GM21528 (cell line): ENCODE measurements at regions not wholly inside any gene's neighbourhood (a gene's known extent, or its start where the extent isn't known, plus 50 kb on each side); places are given as distances from the start of the nearest gene placed in this dataset.
"Not testable (repeated sequence)": the region's sequence is repeated elsewhere in the genome, so short reads cannot be mapped to it uniquely, and the experiment has no call there.

Source experiments
- ATAC-seq: cut with Tn5 transposase; IDR thresholded peaks from one replicate; pipeline ENCODE4 v1.9.1; 2021; ENCODE audit warnings: mild to moderate bottlenecking, moderate library complexity; ENCODE audit not compliant: unreplicated experiment, low FRiP score

GRCh38 chr2:228377533-228377932 is 196.0 kb upstream of the SPHKAP start:
- ATAC-seq, result no peak

GRCh38 chr2:228374741-228375140 is 193.3 kb upstream of the SPHKAP start:
- no peak for ATAC-seq

- ATAC-seq, result no peak
Observed at GRCh38 chr2:228373191-228373590, 191.7 kb upstream of the SPHKAP start.

DNA sequence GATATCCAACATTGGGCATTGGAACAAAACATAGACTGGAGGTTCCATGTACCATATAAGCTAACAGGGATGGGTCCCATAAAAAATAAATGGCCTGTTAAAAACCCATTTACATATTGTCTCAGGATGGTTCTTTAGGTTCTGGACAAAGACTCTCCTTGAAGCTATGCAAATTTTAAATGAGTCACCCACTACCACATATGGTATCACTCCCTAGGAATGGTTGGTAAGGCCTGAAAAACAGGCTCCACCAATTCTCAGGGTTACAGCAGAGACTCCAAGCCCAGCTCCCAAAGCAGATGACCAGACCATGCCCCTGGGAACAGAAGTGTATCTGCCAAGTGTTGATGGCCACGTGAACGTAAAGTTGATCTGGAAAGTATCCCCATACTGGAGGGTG is 190.7 kb upstream of the SPHKAP start:
- no peak for ATAC-seq

DNA sequence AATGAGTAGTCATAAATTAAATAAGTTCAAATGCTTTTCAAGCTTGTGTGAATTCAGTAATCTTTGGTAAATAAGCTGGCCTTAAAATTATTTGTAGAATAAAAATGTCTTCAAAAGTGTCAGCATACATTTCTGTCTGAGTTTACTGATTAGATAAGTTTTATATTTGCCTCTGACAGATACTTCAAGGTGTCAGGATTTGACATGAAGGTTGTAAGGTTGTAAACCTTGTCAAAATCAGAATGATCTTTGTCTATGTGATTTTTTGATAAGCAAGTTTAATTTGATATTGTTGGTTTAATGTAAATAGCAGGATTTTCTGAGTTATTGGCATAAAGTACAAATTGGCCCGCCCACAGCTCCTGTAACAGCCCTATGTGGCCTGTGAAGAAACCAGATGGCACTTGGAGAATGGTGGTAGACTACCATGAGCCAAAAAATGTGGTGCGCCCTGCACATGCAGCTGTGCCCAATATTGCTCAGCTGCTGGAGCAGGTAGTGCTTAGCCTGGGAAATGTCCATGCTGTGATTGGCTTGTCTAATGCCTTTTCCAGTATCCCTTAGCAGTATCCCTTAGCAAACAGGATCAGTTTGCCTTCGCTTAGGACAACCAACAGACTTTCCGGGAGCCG is 188.0 kb upstream of the SPHKAP start:
- no peak for ATAC-seq

DNA sequence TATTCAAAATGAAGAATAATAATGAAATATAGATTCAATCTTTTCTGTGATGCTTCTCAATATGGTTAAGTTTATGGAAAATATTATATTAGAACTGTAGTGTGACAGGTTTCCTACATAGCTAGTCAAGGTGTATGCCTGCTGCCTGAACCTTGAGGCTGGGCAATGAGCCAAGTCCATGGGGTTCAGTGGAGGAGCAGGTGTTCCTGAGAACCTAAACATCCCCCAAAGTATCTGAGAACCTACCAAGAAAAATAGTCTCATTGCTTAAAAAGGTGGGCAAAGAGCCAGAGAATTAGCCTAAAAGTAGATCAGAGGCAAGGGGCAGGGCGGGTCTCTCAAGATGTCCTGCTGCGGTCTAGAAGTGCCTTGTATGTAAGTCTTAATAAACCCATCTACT is 185.9 kb upstream of the SPHKAP start:
- ATAC-seq, result no peak

GRCh38 chr2:228359473-228359872 is 178.0 kb upstream of the SPHKAP start:
- no peak for ATAC-seq

GRCh38 chr2:228355897-228356296 is 174.4 kb upstream of the SPHKAP start:
- ATAC-seq, result no peak

DNA sequence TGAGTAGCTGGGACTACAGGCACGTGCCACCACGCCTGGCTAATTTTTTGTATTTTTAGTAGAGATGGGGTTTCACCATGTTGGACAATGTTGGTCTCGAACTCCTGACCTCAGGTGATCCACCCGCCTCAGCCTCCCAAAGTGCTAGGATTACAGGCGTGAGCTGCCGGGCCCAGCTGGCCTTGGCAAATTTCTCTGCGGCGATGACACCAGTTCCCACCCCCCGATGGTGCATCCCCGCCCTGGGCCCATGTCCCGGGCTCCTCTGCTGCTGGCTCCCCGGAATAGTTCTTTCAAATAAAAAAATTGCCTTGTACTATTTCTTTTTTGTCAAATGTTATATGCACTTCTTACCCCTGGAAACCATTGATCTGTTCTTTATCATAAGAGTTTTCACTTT is 171.5 kb upstream of the SPHKAP start:
- not testable (repeated sequence) for ATAC-seq

- no peak for ATAC-seq
Observed at GRCh38 chr2:228352048-228352447, 170.6 kb upstream of the SPHKAP start.

- ATAC-seq, result no peak
Observed at GRCh38 chr2:228348516-228349064, 167.1 kb upstream of the SPHKAP start.

- ATAC-seq, result no peak
Observed at GRCh38 chr2:228344531-228344930, 163.0 kb upstream of the SPHKAP start.

DNA sequence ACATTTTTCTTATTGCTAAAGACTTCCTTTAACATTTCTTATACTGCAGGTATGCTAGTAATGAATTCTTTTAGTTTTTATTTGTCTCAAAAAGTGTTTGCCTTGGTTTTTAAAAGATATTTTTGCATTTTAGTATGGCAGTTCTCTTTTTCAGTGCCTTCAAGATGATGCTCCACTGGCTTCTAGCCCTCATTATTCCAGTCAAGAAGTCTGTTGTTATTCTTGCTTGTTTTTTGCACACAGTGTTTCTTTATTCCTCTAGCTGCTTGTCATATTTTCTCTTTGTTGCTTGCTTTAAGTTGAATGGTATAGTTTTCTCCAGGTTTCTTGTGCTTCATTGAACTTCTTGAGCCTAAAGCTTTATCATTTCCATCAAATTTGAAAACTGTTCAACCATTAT is 158.0 kb upstream of the SPHKAP start:
- no peak for ATAC-seq

DNA sequence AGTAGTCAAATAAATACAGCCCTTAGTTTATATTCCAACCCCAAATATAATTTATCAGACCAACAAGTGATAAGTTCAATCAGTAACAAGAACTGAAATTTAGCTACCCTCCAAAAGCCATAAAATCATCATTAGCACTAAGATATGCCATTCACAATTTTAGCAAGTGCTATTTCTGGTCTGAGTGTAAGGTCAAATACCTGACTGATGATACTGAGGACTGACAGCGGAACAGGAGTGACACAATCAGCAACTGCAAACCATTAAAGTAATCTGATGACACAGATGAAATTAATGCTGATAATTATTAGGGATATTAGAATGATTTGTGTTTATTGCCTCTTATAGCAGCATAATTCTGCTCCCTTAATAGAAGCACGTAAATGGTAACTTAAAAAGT is 152.7 kb upstream of the SPHKAP start:
- no peak for ATAC-seq

DNA sequence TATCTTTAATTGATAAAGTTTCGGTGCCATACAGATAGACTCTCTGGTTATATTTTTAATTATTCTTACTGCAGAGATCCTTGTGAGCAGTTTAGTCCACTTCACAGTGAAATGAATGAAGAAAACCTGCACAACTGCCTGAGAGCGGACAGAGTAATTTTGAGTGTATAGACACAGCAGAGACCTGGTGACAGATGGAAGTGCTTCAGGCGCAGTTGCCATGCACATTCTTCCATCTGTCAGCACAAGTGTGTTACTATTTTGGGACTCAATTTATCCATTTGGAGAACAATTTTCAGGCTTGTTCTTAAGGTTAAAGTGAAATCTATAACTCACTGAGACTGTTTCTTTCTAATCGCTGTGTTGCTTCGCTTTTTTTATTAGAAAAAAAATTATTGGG is 147.8 kb upstream of the SPHKAP start:
- ATAC-seq, result no peak

GRCh38 chr2:228321015-228321414 is 139.5 kb upstream of the SPHKAP start:
- ATAC-seq, result no peak

- no peak for ATAC-seq
Observed at GRCh38 chr2:228318218-228318617, 136.7 kb upstream of the SPHKAP start.

DNA sequence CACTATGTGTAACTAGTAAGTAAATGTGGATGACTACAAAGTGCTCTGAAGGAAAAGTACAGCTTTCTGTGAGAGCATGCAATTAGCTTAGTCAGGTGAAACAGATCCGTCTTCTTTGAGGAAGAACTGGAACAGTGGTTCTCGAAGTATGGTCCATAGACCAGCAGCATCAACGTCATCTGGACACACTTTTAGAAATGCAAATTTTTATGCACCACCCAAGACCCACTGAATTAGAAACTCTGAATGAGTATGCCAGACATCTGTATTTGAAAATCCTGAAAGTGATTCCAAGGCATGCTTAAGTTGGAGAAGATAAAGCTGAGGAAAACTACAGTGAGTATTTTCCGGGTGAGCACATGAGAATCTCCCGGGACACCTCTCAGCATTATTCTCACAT is 130.7 kb upstream of the SPHKAP start:
- no peak for ATAC-seq

- ATAC-seq, result no peak
Observed at GRCh38 chr2:228303960-228304359, 122.5 kb upstream of the SPHKAP start.

DNA sequence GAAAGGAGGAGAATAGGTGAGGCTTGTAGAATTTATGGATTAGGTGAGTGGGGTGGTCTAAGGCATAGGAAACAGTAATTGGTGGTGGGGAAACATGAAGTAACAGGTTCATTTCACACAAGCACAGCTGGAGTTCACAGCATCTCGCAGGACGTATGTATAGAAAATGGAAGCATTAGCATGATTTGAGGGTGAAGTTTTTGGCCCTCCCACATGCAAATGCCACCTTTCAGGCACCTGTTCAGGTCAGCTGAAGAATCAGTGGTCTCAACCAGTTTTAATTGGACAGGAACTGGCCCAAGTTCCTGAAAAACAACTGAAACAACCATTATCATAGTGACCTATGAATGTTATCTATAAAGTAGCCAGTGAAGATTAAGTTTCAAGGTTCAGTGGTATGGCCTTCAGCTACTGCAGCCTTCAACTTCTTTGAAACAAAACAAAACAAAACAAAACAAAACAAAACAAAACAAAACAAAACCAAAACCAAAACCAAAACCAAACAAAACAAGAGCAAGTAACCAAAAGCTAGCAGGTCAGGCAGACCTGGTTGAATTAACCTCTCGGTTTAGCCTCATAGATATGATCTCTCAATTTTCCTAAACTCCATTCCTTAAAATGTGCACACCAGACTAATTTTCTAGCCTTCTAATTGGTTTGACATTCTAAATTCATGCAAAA is 102.1 kb upstream of the SPHKAP start:
- ATAC-seq, result no peak

DNA sequence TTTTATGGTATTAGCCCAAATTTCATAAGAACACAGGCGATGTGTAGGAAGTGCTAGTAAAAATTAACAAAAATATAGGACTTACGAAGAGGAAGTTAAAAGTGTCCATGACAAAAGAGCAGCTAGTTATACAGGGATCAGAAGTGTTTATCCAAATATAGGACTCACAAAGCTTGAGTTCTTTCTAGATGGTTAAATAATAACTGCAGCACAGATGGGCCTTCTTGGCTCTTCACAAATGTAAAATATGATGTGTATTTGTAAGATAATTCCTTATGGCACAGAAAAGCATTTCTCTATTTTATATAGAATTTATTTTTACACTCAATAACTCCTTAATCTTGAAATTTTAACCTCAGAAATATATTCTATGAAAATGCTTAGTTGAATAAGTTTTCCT is 100.9 kb upstream of the SPHKAP start:
- no peak for ATAC-seq

DNA sequence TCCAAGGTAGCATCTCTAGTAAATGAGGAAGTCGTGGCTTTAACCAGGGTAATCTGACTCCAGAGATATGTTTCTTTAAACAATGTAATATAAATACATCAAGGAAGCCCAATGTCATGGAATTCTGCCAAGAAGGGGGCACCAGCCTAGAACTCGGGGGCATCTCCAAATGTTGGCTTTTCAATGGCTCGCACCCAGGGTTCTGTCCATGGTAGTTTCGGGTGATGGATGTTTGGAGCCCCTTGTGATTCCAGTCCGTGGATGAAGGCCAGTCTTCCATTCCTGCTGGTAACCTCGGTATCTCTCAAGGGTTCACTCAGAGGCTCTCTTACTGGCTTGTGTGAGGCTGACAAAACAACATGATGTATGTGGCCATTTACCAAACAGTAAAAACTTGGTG is 91.7 kb upstream of the SPHKAP start:
- no peak for ATAC-seq
